Kidney glomerular epithelial cell (primary cell): ENCODE measurements at regions not wholly inside any gene's neighbourhood (a gene's known extent, or its start where the extent isn't known, plus 50 kb on each side); places are given as distances from the start of the nearest gene placed in this dataset.

Experiments used
- DNase-seq: peaks from one replicate; lab custom pipeline; 2025; lab: John Stamatoyannopoulos, UW

- no peak for DNase-seq
These were observed 206.2 kb upstream of the SGK1 start for GRCh38 chr6:134523903-134524650.

- DNase-seq = no peak
These were observed 205.1 kb upstream of the SGK1 start for GRCh38 chr6:134523051-134523450.

- no peak for DNase-seq
These were observed 203.2 kb upstream of the SGK1 start for GRCh38 chr6:134521116-134521501.

GRCh38 chr6:134520181-134521115, 202.5 kb upstream of the SGK1 start:
- peak; percentile 23 for DNase-seq

- no peak for DNase-seq
These were observed 201.6 kb upstream of the SGK1 start for GRCh38 chr6:134519465-134519864.

DNA sequence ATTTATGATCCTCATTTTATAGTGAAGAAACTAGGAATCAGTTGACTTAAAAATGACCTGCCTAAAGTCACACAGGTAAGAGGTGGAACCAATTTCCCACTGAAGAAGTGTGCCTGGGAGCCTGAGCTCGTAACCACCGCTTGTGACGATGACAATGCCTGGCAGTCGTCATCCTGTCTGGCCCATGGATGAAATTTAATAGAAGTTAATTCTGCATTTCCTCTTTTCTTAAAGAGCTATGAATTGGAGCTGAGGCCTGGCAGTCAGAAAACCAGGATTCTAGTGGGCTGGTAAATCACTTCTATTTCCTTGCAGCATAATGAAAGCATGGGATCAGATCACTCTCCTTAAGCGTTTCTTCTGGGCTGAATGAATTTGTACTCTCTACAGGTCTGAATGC, 200.0 kb upstream of the SGK1 start:
- no peak for DNase-seq

GRCh38 chr6:134517145-134517658, 199.3 kb upstream of the SGK1 start:
- DNase-seq = no peak

- DNase-seq = no peak
These were observed 198.7 kb upstream of the SGK1 start for GRCh38 chr6:134516582-134516981.

DNA sequence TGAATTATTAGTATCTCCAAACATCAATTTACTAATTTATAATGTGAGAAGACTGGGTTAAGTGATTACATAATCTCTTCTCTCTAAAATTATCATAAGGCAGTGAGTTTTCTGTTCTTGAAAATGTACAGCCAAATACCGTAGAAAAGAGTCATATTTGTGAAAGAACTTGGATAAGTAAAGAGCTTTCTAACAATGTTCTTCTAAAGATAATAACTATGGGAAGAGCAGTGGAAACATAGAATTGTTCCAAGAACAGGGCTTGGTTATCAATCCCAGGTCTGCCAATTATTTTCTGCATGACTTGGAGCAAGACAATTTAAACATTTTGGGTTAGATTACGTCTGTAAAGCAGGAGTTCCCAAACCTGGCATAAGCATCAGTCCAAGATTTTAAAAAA, 198.1 kb upstream of the SGK1 start:
- DNase-seq = no peak

DNA sequence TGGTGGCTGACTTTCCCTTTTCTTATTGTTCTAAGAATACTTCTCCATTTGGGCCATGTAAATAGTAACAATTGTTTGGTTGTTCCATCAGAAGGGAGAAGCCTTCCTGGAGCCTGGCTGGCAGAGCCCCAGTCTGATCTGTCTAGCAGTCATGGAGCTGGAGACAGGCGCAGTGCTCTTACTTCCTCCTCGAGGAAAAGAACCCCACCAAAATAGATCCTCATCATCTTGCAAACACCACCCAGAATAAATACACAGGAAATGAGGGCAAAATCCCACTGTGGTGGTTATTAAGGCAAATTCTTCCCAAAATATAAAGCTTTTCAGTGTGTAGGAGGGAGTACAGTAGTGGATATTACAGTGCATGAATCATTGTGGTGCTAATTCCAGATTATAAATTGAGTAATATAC, 195.1 kb upstream of the SGK1 start:
- DNase-seq = no peak

- no peak for DNase-seq
These were observed 194.2 kb upstream of the SGK1 start for GRCh38 chr6:134511984-134512683.

DNA sequence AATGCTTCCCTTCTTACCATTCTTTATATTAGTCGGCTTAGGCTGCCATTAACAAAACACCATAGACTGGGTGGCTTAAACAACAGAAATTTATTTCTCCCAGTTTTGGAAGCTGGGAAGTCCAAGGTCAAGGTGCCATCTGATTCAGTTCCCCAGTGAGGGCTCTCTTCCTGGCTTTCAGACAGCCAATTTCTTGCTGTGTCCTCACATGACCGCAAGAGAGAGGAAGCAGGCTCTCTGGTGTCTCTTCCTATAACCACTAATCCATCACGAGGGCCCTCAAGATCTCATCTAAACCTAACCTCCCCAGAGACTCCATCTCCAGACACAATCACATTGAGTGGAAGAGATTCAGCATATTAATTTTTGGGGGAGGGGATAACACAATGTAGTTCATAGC, 193.0 kb upstream of the SGK1 start:
- no peak for DNase-seq

GRCh38 chr6:134510142-134510541, 192.2 kb upstream of the SGK1 start:
- DNase-seq = no peak

- DNase-seq = no peak
These were observed 191.1 kb upstream of the SGK1 start for GRCh38 chr6:134508862-134509498.

- no peak for DNase-seq
These were observed 188.2 kb upstream of the SGK1 start for GRCh38 chr6:134506162-134506561.

DNA sequence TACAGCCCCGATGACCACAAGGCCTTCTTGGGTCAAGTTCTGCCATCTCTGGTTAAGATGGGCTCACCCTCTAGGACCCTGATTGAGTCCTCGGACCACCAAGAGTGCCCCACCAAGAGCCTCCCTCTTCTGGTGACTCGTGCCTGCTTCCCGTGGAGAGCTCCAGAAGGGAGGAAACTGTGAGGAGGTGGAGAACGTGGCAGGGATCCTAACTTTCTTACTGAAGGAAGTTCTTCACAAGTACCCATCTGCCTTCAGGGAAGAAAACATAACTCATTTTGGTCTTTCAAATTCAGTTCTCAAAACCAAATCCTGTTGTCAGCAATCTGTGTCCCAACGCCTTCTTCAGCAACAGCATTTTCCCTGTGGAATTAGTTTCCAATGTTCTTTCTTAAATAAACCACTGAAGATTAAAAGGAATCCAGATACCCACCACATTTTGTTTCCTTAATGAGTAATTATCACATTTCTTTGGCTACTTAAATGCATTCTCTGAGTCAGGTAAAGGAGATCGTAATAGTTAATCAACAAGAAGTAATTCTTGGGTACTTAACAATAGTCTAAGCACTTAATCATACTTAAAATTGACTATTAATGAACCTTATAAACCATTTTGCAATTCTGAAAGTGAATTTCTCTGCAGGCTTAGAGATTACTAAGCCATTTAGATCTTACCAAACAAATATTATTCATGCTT, 185.8 kb upstream of the SGK1 start:
- peak; percentile 24 for DNase-seq

DNA sequence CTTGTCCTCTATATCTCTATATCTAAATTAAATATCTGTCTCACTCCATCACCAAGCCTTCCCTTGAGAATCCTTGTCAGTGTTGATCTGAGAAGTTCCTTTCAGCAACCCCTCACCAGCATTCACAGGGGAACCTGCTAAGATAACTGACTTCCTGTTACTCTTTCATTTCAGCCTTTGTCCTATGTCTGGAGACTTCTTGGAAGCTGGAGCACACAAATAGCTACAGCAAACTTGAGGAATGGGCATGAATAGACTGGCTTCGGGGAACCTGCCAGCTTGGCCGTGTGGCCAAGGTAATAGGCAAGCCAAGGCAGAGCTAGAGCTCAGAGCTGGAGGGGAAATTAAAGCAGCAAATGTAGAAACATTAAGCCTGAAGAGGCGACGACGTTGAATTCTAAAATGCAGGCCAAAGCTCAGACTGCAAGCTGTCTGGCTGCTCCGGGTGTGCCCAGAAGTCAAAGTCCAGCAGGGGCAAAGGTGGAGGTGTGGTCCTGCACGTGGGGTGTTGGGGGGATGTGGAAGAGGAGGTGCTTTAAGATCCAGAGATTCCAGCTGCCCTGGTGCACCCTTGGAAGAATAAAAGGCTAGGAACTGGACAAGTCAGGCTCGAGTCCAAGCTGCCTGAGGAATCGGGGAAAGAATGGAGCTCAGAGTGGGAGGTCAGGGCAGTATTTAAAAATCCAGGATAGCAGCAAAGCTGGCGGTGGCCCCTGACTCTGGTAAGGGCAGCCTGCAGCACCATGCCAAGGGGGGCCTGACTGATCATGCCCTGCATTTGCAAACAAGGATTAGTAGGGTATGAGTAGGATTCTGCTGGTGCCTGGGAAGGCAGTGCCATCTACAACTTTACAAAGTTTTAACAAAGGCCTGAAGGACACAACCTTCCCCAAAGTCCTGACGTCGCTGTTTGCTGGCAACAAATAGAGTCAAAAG, 185.0 kb upstream of the SGK1 start:
- no peak for DNase-seq

DNA sequence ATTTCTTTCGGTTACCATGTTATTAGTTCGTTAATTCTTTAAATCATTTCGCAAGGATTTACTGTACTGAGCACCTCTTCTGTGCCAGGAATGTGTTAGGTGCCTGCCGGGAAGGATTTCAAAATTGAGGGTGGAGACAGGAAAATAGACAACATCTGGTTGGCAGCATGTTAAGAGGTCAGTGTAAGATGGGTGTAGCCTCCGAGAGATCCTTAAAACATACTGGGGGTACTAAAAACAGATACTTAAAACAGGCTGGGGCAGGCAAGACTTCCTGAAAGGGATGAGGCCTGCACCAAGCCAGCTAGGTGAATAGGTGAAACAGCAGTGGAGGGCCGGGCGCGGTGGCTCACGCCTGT, 178.0 kb upstream of the SGK1 start:
- DNase-seq = no peak

GRCh38 chr6:134495203-134495889, 177.4 kb upstream of the SGK1 start:
- no peak for DNase-seq

DNA sequence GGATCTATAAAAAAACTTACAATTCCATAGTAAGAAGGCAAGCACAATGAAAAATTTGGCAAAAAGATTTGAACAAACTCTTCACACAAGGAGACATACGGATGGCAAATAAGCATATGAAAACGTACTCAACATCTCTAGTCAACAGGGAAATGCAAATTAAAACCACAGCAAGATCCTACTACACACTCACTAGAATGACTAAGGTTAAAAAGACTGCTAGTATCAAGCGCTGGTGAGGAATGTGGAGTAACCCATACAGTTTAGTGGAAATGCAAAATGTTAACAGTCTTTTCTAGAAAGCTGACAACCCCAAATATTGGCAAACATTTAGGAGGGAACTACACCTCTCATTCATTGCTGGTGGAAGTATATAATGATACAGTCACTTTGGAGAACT, 175.9 kb upstream of the SGK1 start:
- no peak for DNase-seq
